ENCODE measurements at regions not wholly inside any gene's neighbourhood (a gene's known extent, or its start where the extent isn't known, plus 50 kb on each side); places are given as distances from the start of the nearest gene placed in this dataset.

- TF ChIP-seq ZNF626 (tag by site-specific recombination; IDR thresholded peaks at IDR 0.05) = no peak
- TF ChIP-seq ZSCAN30 (tag by site-specific recombination; IDR thresholded peaks at IDR 0.05) = no peak
- no peak for TF ChIP-seq ZNF311 (tag by site-specific recombination; IDR thresholded peaks at IDR 0.05; ENCODE audit: borderline replicate concordance)
- TF ChIP-seq ZNF610 (tag by site-specific recombination; IDR thresholded peaks at IDR 0.05; ENCODE audit: borderline replicate concordance) = no peak
- TF ChIP-seq ZNF133 (tag by site-specific recombination; IDR thresholded peaks at IDR 0.05) = no peak
- TF ChIP-seq ZNF169 (tag by site-specific recombination; IDR thresholded peaks at IDR 0.05) = no peak
- no peak for TF ChIP-seq ZSCAN5A (tag by site-specific recombination; IDR thresholded peaks at IDR 0.05)
- TF ChIP-seq ZNF776 (tag by site-specific recombination; IDR thresholded peaks at IDR 0.05; ENCODE audit: borderline replicate concordance) = no peak
- no peak for TF ChIP-seq KLF1 (tag by site-specific recombination; IDR thresholded peaks at IDR 0.05)
Observed at GRCh38 chr5:60178101-60178500, 284.6 kb upstream of the PDE4D start (continued).

GRCh38 chr5:60177596-60177995 is 284.1 kb upstream of the PDE4D start:
- no peak for TF ChIP-seq SP2 (tag by site-specific recombination; IDR thresholded peaks at IDR 0.05)
- peak; percentile 37; the same call in 1 of the 2 replicates for TF ChIP-seq ZNF629 (tag by site-specific recombination; IDR thresholded peaks at IDR 0.05)
- TF ChIP-seq SP3 (tag by site-specific recombination; IDR thresholded peaks at IDR 0.05) = peak; percentile 16; the same call in 1 of the 2 replicates
- no peak for TF ChIP-seq ZNF140 (tag by site-specific recombination; IDR thresholded peaks at IDR 0.05)
- no peak for TF ChIP-seq OSR2 (tag by site-specific recombination; IDR thresholded peaks at IDR 0.05)
- no peak for TF ChIP-seq ZNF138 (tag by site-specific recombination; IDR thresholded peaks at IDR 0.05; ENCODE audit: borderline replicate concordance)
- no peak for TF ChIP-seq SETDB1 (IDR thresholded peaks at IDR 0.05; ENCODE audit: insufficient read length, low read length)
- no peak for TF ChIP-seq ZNF146 (tag by site-specific recombination; IDR thresholded peaks at IDR 0.05)
- no peak for TF ChIP-seq ZNF521 (tag by site-specific recombination; IDR thresholded peaks at IDR 0.05)
- TF ChIP-seq ZNF747 (tag by site-specific recombination; IDR thresholded peaks at IDR 0.05) = no peak
- Histone ChIP-seq H3K36me3 (ENCODE audit: control insufficient read depth in 2 of 2, insufficient read depth in 1 of 2, low read length in 2 of 2) (no peaks in the 10 kb centered on the region), H3K4me1 (ENCODE audit: control insufficient read depth, insufficient read depth, low read length) (no peaks in the 10 kb centered on the region), H3K27ac (ENCODE audit: extremely low read depth, low read depth, low read length) (no peak overlapping the region), H3K9me3 (ENCODE audit: control insufficient read depth, insufficient read depth, low read depth, low read length) (no peaks in the 10 kb centered on the region), H3K4me3 (ENCODE audit: low read depth, low read length) (no peak overlapping the region)
- CTCF ChIA-PET = no interaction called here
- POLR2A ChIA-PET = no interaction called here

- Histone ChIP-seq H3K36me3 (ENCODE audit: control insufficient read depth in 2 of 2, insufficient read depth in 1 of 2, low read length in 2 of 2) (no peaks in the 10 kb centered on the region), H3K27ac (ENCODE audit: extremely low read depth, low read depth, low read length) (no peak overlapping the region), H3K9me3 (ENCODE audit: control insufficient read depth, insufficient read depth, low read depth, low read length) (no peaks in the 10 kb centered on the region), H3K4me1 (ENCODE audit: control insufficient read depth, insufficient read depth, low read length) (no peaks in the 10 kb centered on the region), H3K4me3 (ENCODE audit: low read depth, low read length) (no peak overlapping the region)
- ChIA-PET POLR2A (no interaction called here), CTCF (no interaction called here)
- TF ChIP-seq ZNF473 (tag by site-specific recombination; IDR thresholded peaks at IDR 0.05) (no peak), SCRT2 (tag by site-specific recombination; IDR thresholded peaks at IDR 0.05) (peak; percentile 68)
Observed at GRCh38 chr5:60173667-60174066, 280.1 kb upstream of the PDE4D start.

- ChIA-PET CTCF (interaction anchor here (0.7 to 1.4 kb wide), 2 partner anchors 339 to 353 kb away, joined by 3 to 6 read pairs; no protein-coding TSS in a partner anchor), POLR2A (no interaction called here)
- H3K27ac ChIP-seq (ENCODE audit: extremely low read depth, low read depth, low read length) = no peak overlapping the region
- no peak overlapping the region for H3K4me3 ChIP-seq (ENCODE audit: low read depth, low read length)
- no peaks in the 10 kb centered on the region for H3K4me1 ChIP-seq (ENCODE audit: control insufficient read depth, insufficient read depth, low read length)
- H3K36me3 ChIP-seq (ENCODE audit: control insufficient read depth in 2 of 2, insufficient read depth in 1 of 2, low read length in 2 of 2) = no peaks in the 10 kb centered on the region
- no peaks in the 10 kb centered on the region for H3K9me3 ChIP-seq (ENCODE audit: control insufficient read depth, insufficient read depth, low read depth, low read length)
- no peak for TF ChIP-seq ZNF23 (tag by site-specific recombination; IDR thresholded peaks at IDR 0.05; ENCODE audit: borderline replicate concordance)
- no peak for TF ChIP-seq PBX3 (CRISPR knock-in tag; IDR thresholded peaks at IDR 0.05)
- no peak for TF ChIP-seq ZNF416 (tag by site-specific recombination; IDR thresholded peaks at IDR 0.05)
- TF ChIP-seq ZNF830 (tag by site-specific recombination; IDR thresholded peaks at IDR 0.05; ENCODE audit: low read depth) = no peak
- no peak for TF ChIP-seq ZNF623 (tag by site-specific recombination; IDR thresholded peaks at IDR 0.05)
- TF ChIP-seq ZBTB11 (tag by site-specific recombination; conservative IDR thresholded peaks at IDR 0.05; ENCODE audit: low read depth) = no peak
- TF ChIP-seq ZBTB48 (tag by site-specific recombination; IDR thresholded peaks at IDR 0.05) = no peak
Observed at GRCh38 chr5:60163762-60164161, 270.2 kb upstream of the PDE4D start.
